Adrenal gland (tissue), 9 donors: ENCODE measurements at regions not wholly inside any gene's neighbourhood (a gene's known extent, or its start where the extent isn't known, plus 50 kb on each side); places are given as distances from the start of the nearest gene placed in this dataset.

ENCODE experiments used
- DNase-seq, 7 donors: peaks; one replicate each; pipeline ENCODE4 v3.0.0-alpha.2; 2019 to 2020
- H3K27ac ChIP-seq, 5 donors: fragments of 200-600 bp; sonication (generic) in 4 of 5; 1 replicate in 3 of 5; 2 replicates in 2 of 5; pipeline versions ENCODE4 v1.5.1 to v1.8.0; 2016 to 2020; ENCODE audit warnings: mild to moderate bottlenecking in 1 of 5
- H3K27me3 ChIP-seq: fragments of 200-600 bp; 2 replicates; pipeline ENCODE4 v1.8.0; 2021
- H3K36me3 ChIP-seq, 2 donors: fragments of 200-600 bp; replicated peaks in 1 of 2; 1 replicate in 1 of 2; 2 replicates in 1 of 2; pipeline versions ENCODE4 v1.5.1 to v1.8.0; 2018 to 2022
- H3K4me1 ChIP-seq, 2 donors: fragments of 200-600 bp; replicated peaks in 1 of 2; 1 replicate in 1 of 2; 2 replicates in 1 of 2; pipeline versions ENCODE4 v1.5.1 to v1.8.0; 2018 to 2021
- H3K4me3 ChIP-seq, 4 donors: fragments of 200-600 bp; sonication (generic) in 3 of 4; one replicate each; pipeline ENCODE4 v1.5.1; 2016 to 2018
- H3K9me3 ChIP-seq, 3 donors: fragments of 200-600 bp; sonication (generic) in 1 of 3; replicated peaks in 1 of 3; 1 replicate in 2 of 3; 2 replicates in 1 of 3; pipeline versions ENCODE4 v1.5.1 to v1.8.0; 2016 to 2021
- CTCF ChIP-seq, 6 experiments: fragments of 450-650 bp in 4 of 6; fragments of 200-600 bp in 2 of 6; sonication (generic) in 1 of 6; IDR thresholded peaks; 1 replicate in 5 of 6; 2 replicates in 1 of 6; pipeline versions ENCODE4 v1.5.1 to v1.8.0; 2016 to 2021; ENCODE audit warnings: antibody characterized with exemption in 6 of 6, mild to moderate bottlenecking in 2 of 6, moderate library complexity in 1 of 6
- POLR2A ChIP-seq, 2 donors: fragments of 450-650 bp; IDR thresholded peaks; one replicate each; pipeline ENCODE4 v1.6.1; 2017; ENCODE audit warnings: antibody characterized with exemption in 2 of 2, mild to moderate bottlenecking in 2 of 2, moderate library complexity in 1 of 2
- WGBS, 4 donors: extraction: QIAGEN DNeasy Blood & Tissue Kit in 2 of 4; methylation state at CpG; one replicate each; pipeline versions ENCODE4 v1.1.5 to v1.1.7; 2013 to 2017; 5-methylcytosine and 5-hydroxymethylcytosine counted together
- intact Hi-C, 2 donors: fragments of 100-400 bp; cut with DNase I; formaldehyde crosslinking; loops; one replicate each; pipeline versions ENCODE4 v1.14.1 to v1.15.0; 2022 to 2023
- donor health status: healthy with polysubstance abuse.
- donor health status: Bipolar disorder and iron deficiency.
- donor health status: DM: yes; HTN: yes; CAD: no.
- donor health status: DM: no; HTN: no; CAD: no.
- donor health status: DM: no; HTN: no; CAD: no.

GRCh38 chr2:15827001-15827400 is 113.3 kb upstream of the MYCN start:
- DNase-seq: no peak
- TF ChIP-seq POLR2A (IDR thresholded peaks at IDR 0.05) (no peak), CTCF (IDR thresholded peaks at IDR 0.05) (no peak)
- Histone ChIP-seq H3K27ac (no peak overlapping the region), H3K36me3 (no peaks in the 10 kb centered on the region), H3K9me3 (no peaks in the 10 kb centered on the region), H3K27me3 (no peaks in the 10 kb centered on the region), H3K4me1 (no peaks in the 10 kb centered on the region), H3K4me3 (no peak overlapping the region)
- 82 to 90% (median 87%) methylated on average over 4 of the region's 4 CpGs for WGBS, 4 donors
- intact Hi-C loops: no loop called here

GRCh38 chr2:15828576-15828975 is 111.8 kb upstream of the MYCN start:
- TF ChIP-seq POLR2A (IDR thresholded peaks at IDR 0.05) (no peak), CTCF (IDR thresholded peaks at IDR 0.05) (no peak)
- Histone ChIP-seq H3K36me3 (no peaks in the 10 kb centered on the region), H3K27ac (no peak overlapping the region), H3K9me3 (no peaks in the 10 kb centered on the region), H3K4me3 (no peak overlapping the region), H3K27me3 (no peaks in the 10 kb centered on the region), H3K4me1 (no peaks in the 10 kb centered on the region)
- intact Hi-C loops: no loop called here
- no peak for DNase-seq
- WGBS, 4 donors: 90 to 95% (median 93%) methylated on average over 5 of the region's 5 CpGs

GRCh38 chr2:15829091-15829801 is 111.1 kb upstream of the MYCN start:
- H3K36me3 ChIP-seq: no peaks in the 10 kb centered on the region
- no peaks in the 10 kb centered on the region for H3K9me3 ChIP-seq
- WGBS, 4 donors: 88 to 95% (median 92%) methylated on average over 6 to 7 of the region's 7 CpGs
- no peak for DNase-seq
- no peaks in the 10 kb centered on the region for H3K27me3 ChIP-seq
- TF ChIP-seq POLR2A (IDR thresholded peaks at IDR 0.05) (no peak), CTCF (IDR thresholded peaks at IDR 0.05) (no peak)
- intact Hi-C loops: no loop called here
- no peak overlapping the region for H3K4me3 ChIP-seq
- H3K27ac ChIP-seq: no peak overlapping the region
- H3K4me1 ChIP-seq: no peaks in the 10 kb centered on the region

GRCh38 chr2:15829985-15830384 is 110.4 kb upstream of the MYCN start:
- H3K36me3 ChIP-seq: no peaks in the 10 kb centered on the region
- H3K27me3 ChIP-seq: no peaks in the 10 kb centered on the region
- no peak for TF ChIP-seq POLR2A (IDR thresholded peaks at IDR 0.05)
- no peak for TF ChIP-seq CTCF (IDR thresholded peaks at IDR 0.05)
- WGBS, 4 donors: 89 to 94% (median 91%) methylated on average over 2 of the region's 2 CpGs
- H3K9me3 ChIP-seq: no peaks in the 10 kb centered on the region
- DNase-seq: no peak
- intact Hi-C loops: no loop called here
- no peak overlapping the region for H3K27ac ChIP-seq
- H3K4me3 ChIP-seq: no peak overlapping the region
- no peaks in the 10 kb centered on the region for H3K4me1 ChIP-seq
